ENCODE measurements at regions not wholly inside any gene's neighbourhood (a gene's known extent, or its start where the extent isn't known, plus 50 kb on each side); places are given as distances from the start of the nearest gene placed in this dataset.
A peak's percentile ranks its signal among the peaks of the same experiment; 100 is the strongest.
"Not testable (repeated sequence)": the region's sequence is repeated elsewhere in the genome, so short reads cannot be mapped to it uniquely, and the experiment has no call there.

DNA sequence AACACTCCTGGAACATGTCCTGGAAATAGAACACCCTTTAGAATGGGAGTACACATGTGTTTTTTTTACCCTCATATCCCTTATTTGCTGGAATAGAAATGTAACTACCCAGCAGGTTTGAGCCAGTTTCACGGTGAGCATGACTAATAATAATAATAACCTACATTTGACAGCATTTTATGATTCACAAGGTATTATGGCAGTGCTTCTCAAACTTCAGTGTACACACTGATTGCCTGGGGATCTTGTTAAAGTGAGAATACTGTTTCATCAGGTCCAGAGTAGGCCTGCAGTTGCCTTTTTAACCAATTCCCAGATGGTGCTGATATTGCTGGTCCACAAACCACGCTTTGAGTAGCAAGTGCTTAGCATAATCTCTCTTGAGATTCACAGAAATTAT lies 63.9 kb downstream of the NFKBIZ start:
- no peak for DNase-seq

DNA sequence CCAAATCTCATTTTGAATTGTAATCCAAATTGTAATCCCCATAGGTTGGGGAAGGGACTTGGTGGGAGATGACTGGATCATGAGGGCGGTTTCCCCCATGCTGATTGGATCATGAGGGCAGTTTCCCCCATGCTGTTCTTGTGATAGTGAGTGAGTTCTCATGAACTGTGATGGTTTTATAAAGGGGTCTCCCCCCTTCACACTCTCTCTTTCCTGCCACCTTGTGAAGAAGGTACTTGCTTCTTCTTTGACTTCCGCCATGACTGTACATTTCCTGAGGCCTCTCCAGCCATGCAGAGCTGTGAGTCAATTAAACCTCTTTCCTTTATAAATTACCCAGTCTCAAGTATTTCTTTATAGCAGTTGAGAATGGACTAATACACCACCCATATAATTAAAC lies 68.4 kb downstream of the NFKBIZ start:
- DNase-seq, result not testable (repeated sequence)

GRCh38 chr3:101922151-101922725 lies 72.9 kb downstream of the NFKBIZ start:
- DNase-seq, result not testable (repeated sequence)

- not testable (repeated sequence) for DNase-seq
Observed at GRCh38 chr3:101924621-101925020, 75.3 kb downstream of the NFKBIZ start.

DNA sequence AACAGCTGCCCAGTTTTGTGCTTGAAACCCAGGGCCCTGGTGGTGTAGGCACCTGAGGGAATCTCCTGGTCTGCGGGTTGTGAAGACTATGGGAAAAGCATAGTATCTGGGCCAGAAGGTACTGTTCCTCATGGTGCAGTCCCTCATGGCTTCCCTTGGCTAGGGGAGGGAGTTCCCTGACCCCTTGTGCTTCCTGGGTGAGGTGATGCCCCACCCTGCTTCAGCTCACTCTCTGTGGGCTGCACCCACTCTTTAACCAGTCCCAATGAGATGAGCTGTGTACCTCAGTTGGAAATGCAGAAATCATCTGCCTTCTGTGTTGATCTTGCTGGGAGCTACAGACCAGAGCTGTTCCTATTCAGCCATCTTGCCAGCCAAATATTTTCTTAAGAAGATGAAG lies 75.8 kb downstream of the NFKBIZ start:
- DNase-seq, result peak; percentile 27

DNA sequence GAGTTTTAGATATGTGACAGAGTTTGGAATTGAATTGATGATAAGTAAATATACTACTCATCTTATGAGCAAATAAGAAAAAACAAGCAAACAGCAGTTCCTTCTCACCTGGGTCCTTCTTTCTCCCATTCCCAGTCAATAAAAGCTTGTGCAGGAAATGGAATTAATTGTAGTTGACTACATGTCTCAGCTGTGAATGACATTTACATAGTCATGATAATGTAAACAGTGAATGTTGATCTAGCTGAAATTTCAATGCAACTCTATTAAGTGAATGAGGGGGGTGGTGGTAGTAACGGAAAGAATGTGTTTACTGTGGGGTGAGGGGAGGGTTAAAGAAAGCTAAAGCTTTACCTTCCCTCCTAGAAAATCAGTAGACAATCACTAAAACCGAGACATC lies 76.2 kb downstream of the NFKBIZ start:
- peak; percentile 84 for DNase-seq

DNA sequence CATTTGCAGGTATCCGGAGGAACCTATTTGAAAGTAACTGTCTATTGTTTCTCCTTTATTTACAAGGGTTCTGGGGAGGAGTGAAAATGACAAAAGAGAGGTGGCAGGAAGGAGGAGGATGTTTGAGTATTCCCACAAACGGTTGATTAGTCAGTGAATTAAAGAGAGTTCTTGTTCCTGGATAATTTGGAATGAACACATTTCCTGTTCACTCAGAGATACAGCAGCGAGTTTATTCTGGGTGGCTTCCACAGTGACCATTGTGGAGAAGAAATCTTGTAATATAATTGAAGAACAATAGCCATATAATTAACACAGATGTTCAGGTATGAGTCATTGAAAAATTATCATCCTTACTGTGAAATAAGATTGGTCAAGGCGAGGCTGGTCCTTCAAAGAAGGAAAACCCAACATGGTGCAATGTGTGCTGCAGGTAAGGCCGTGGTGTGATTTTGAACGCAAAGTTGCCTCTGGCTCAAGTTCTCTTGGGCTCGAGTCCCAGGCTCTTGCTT lies 77.3 kb downstream of the NFKBIZ start:
- DNase-seq, result peak; percentile 41

DNA sequence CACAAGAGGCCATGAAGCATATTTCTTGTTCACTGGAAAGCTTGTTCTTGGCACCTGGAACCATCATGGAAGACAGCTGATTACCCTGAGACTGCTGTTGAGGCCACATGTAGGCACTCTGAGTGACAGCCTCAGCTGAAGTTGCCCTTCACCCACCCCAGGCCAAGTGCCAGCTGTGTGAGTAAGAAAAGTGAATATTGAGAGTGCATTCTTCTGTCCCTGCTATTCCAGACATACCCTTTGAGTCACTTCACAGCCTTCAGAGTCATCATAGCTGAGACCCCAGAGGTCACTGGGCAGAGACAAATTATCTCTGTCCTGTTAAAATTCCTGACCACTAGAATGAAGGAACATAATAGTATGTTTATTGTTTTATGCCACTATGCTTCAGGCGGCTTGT lies 79.6 kb downstream of the NFKBIZ start:
- DNase-seq, result no peak

- no peak for DNase-seq
Observed at GRCh38 chr3:101931081-101931480, 81.8 kb downstream of the NFKBIZ start.

DNA sequence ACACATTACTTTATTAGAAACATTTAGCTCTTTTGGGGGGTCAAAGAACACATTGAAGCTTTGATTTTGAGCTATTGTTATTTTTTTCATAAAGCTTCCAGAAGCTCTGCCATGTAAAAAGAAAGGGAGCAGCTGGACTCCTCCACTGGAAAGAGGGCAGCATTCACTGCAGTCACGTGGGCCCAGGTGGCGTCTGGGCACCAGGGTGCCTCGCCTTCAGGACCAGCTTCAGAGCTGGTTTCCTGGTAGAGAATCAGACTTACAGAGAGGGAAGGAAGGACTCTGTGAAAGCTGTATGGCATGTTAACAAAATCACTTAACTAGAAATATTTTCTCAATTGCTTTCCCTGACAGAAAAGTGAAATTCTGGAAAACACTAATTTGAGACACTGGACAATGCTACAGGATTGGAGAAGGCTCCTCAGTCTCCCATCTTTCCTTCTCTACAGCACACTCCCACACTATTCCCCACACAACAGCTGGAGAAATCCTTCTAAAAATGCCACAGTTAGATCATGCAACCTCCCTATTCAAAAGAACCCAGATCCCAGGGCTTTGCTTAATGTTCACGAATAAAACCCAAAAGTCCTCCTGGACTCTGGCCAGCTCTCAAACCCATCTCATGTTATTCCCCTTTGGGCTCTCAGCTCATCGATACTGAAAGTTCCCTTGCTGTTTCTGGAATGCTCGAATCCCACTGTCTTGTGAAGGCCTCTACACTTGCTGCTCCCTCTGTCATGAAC lies 83.2 kb downstream of the NFKBIZ start:
- no peak for DNase-seq

DNA sequence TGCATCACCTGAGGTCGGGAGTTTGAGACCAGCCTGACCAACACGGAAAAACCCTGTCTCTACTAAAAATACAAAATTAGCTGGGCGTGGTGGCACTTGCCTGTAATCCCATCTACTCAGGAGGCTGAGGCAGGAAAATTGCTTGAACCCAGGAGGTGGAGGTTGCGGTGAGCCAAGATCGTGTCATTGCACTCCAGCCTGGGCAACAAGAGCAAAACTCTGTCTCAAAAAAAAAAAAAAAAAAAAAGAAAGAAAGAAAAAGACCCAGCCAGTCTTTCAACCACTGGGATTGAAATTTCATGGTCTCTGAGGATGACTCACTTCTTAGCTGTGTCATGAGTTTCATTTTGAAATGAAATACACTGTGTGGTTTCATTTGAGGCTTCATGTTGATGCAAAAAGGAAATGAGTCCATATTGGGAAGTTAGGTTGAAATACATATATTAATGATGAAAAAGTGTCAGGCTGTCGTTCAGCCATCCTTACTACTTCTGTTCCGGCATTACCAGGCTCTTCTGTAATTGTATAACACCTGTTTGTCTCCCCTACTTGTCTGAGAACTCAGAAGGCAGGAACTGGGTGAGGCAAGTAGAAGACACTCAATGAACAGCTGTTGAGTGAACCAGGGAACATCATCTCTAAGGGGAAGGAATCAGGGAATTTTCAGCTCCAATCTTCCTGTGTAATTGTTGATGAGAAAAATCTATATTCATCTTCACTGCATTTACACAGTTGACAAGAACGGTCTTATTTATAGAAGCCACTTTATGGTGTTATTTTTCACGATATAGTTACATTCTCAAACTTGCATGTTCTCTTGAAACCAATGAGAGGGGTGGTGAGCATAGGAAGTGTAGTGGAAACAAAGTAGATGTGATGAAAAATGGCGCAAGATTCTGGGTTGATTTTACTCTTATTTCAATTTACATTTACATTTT lies 87.4 kb downstream of the NFKBIZ start:
- DNase-seq, result no peak

DNA sequence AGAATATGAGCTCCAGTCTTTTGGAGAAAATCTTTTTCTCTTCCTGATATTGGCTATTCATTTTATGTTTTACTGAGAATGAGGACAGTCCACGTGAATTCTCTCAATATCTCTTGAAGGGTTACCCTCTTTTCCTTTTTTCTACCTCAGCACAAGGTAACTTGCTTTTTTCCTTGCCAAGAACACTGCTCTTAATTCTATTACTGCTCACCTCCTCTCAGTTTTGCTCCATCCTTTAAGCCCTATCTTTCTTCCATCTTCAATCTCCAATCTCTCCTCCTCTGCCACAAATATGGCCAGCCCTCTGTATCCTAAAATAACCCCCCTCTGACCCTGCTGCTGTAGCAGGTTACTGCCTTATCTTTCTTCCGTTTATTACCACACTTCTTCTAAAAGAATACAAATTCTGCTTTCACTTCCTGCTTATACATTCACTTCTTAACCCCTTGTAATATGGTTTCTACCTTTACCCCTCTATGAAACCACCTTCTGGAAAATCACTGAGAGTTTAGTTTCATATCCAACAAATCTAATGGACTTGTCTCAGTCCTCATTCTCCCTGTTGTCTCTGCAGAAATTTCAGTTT lies 89.0 kb downstream of the NFKBIZ start:
- DNase-seq, result no peak

DNA sequence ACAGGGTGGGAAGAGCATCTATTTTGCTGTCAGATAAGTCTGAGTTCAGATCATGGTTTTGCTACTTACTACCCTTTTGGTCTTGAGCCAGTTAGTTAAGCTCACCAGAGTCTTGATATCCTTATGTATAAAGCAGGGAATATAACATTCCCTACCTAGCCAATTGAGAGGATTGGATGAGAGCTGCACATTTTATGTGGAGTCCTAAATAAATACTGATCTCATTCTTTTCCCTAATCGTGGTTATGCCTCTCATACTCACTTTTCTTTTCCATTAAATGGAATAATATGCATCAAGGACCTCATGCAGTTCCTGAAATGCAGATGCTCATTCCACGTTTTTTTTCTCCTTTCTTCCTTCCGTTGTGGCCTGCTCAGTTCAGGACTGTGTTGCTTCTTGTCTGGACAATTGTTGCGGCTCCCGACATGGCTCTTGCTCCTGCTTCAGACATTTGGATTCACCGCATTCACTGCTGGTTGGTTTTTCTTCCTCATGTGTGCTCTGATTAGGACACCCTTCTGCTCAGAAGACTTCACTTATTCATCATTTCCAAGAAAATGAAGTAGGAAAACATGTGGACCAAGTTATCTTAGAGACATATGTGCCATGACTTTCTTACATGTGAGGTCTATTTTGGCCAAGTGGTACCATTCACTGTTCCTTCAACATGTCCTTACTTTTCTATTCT lies 90.2 kb downstream of the NFKBIZ start:
- DNase-seq, result no peak

DNA sequence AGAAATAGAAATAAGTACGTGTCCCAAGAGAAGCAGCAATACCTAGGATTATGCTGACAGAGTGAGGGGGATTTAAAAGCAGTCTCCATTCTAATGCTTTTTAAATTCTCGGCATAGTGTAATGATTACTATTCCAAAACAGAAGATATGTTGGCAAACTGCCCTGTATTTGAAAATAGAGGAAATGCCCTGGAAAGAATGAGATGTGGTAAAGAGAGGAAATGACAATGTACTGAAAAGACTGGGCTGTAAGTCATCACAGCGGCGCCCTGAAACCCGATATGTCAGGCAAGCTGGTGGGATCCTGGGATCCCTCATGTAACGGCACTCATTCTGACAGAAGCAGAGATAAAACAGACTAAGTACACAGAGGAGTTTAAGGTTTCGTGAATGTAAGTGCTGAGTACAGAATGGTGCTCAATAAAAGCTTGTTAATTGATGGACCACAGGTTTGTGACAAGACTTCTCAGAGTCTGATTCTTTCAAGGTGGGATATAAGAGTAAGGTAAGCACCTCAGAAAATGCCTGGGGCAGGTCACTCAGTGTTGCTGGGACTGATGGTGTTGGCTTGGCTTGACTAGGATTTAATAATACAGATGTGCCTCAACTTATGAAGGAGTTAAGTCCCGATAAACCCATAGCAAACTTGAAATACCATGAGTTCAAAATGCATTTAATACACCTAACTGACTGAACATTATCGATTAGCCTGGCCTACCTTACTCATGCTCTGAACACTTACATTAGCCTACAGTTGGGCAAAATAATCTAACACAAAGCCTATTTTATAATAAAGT lies 91.4 kb downstream of the NFKBIZ start:
- DNase-seq, result peak; percentile 43

- no peak for DNase-seq
Observed at GRCh38 chr3:101941318-101942040, 92.2 kb downstream of the NFKBIZ start.

- DNase-seq, result no peak
Observed at GRCh38 chr3:101942356-101942755, 93.0 kb downstream of the NFKBIZ start.

- DNase-seq, result no peak
Observed at GRCh38 chr3:101943029-101943428, 93.7 kb downstream of the NFKBIZ start.

GRCh38 chr3:101944308-101944707 lies 95.0 kb downstream of the NFKBIZ start:
- DNase-seq, result no peak

GRCh38 chr3:101945980-101946379 lies 96.7 kb downstream of the NFKBIZ start:
- no peak for DNase-seq

GRCh38 chr3:101946906-101947305 lies 97.6 kb downstream of the NFKBIZ start:
- DNase-seq, result no peak

DNA sequence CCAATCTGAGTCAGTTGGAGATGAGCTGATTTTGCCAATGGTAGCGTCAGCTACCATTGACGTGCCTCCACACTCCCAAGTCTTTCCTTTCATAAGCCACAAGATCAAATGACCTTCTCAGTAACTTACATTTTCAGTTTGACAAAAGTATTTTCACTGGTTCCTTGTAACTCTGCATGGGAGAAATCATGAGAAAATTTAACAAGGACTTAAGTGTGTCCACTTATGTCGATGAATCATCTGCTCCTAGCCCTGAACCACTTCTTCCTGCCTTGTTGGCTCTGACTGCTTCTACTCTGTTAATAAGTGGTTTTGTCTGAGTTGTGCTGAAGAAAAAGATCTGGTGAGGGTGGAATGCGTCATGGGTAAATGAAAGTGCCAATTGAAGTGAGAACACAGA lies 101.2 kb downstream of the NFKBIZ start:
- no peak for DNase-seq

Data from COR-L47 (cell line).